HG03354 (cell line): ENCODE measurements at regions not wholly inside any gene's neighbourhood (a gene's known extent, or its start where the extent isn't known, plus 50 kb on each side); places are given as distances from the start of the nearest gene placed in this dataset.

Source experiments
- ATAC-seq: cut with Tn5 transposase; IDR thresholded peaks from one replicate; pipeline ENCODE4 v1.9.1; 2021; ENCODE audit warnings: mild to moderate bottlenecking; ENCODE audit not compliant: unreplicated experiment, poor library complexity, severe bottlenecking

- ATAC-seq = no peak
Measured at GRCh38 chr10:31754803-31755624, 173.6 kb downstream of the ARHGAP12 start.

- ATAC-seq = no peak
Measured at GRCh38 chr10:31753681-31754080, 174.9 kb downstream of the ARHGAP12 start.

- no peak for ATAC-seq
Measured at GRCh38 chr10:31752170-31752569, 176.5 kb downstream of the ARHGAP12 start.

- ATAC-seq = no peak
Measured at GRCh38 chr10:31751738-31752080, 176.9 kb downstream of the ARHGAP12 start.

- no peak for ATAC-seq
Measured at GRCh38 chr10:31751051-31751737, 177.4 kb downstream of the ARHGAP12 start.

- ATAC-seq = no peak
Measured at GRCh38 chr10:31749981-31750840, 178.4 kb downstream of the ARHGAP12 start.

GRCh38 chr10:31749301-31749700, 179.3 kb downstream of the ARHGAP12 start:
- no peak for ATAC-seq

- ATAC-seq = no peak
Measured at GRCh38 chr10:31745612-31746376, 182.8 kb downstream of the ARHGAP12 start.

GRCh38 chr10:31744025-31744424, 184.6 kb downstream of the ARHGAP12 start:
- ATAC-seq = no peak

GRCh38 chr10:31742255-31742654, 186.4 kb downstream of the ARHGAP12 start:
- no peak for ATAC-seq

- no peak for ATAC-seq
Measured at GRCh38 chr10:31741473-31741872, 187.2 kb downstream of the ARHGAP12 start.

- no peak for ATAC-seq
Measured at GRCh38 chr10:31739711-31740110, 188.9 kb downstream of the ARHGAP12 start.

- ATAC-seq = no peak
Measured at GRCh38 chr10:31739146-31739545, 189.5 kb downstream of the ARHGAP12 start.

GRCh38 chr10:31731711-31732110, 196.9 kb downstream of the ARHGAP12 start:
- no peak for ATAC-seq

- ATAC-seq = no peak
Measured at GRCh38 chr10:31730776-31731175, 197.9 kb downstream of the ARHGAP12 start.

- no peak for ATAC-seq
Measured at GRCh38 chr10:31728698-31729224, 199.9 kb downstream of the ARHGAP12 start.

- ATAC-seq = no peak
Measured at GRCh38 chr10:31725436-31725835, 203.2 kb downstream of the ARHGAP12 start.

- no peak for ATAC-seq
Measured at GRCh38 chr10:31724296-31724695, 204.3 kb downstream of the ARHGAP12 start.

GRCh38 chr10:31723106-31723750, 205.4 kb downstream of the ARHGAP12 start:
- no peak for ATAC-seq
